ENCODE measurements at regions not wholly inside any gene's neighbourhood (a gene's known extent, or its start where the extent isn't known, plus 50 kb on each side); places are given as distances from the start of the nearest gene placed in this dataset.

GRCh38 chr3:40672861-40673260 lies 148.1 kb downstream of the ZNF621 start:
- no peak for TF ChIP-seq CTCF (conservative IDR thresholded peaks at IDR 0.05 in 1 of 2, IDR thresholded peaks at IDR 0.05 in 1 of 2; ENCODE audit: low read depth in 1 of 2, low read length in 2 of 2)
- TF ChIP-seq EZH2 (IDR thresholded peaks at IDR 0.05; ENCODE audit: low read length, missing control alignments) = no peak

Data from fibroblast of lung (primary cell).